NB4 (cell line): ENCODE measurements at regions not wholly inside any gene's neighbourhood (a gene's known extent, or its start where the extent isn't known, plus 50 kb on each side); places are given as distances from the start of the nearest gene placed in this dataset.

Experiments used
- DNase-seq: peaks from one replicate; pipeline ENCODE4 v3.0.0; 2010; ENCODE audit warnings: low read depth
- H3K4me3 ChIP-seq: one replicate; pipeline ENCODE4 v1.5.1; 2011; ENCODE audit warnings: mild to moderate bottlenecking, low read depth, low read length, moderate library complexity
- CTCF ChIP-seq: IDR thresholded peaks from one replicate; pipeline ENCODE4 v1.5.1; 2012; ENCODE audit warnings: low read depth, low read length
- MYC ChIP-seq: IDR thresholded peaks from 2 replicates; pipeline ENCODE4 v1.6.1; 2011; ENCODE audit warnings: low read depth, low read length
- POLR2A ChIP-seq: IDR thresholded peaks from 2 replicates; pipeline ENCODE4 v1.6.1; 2011; ENCODE audit warnings: mild to moderate bottlenecking; ENCODE audit not compliant: insufficient read length; ENCODE audit errors: extremely low read depth
- TF ChIP-seq, protein P1 (sequence below): IDR thresholded peaks from 2 replicates; pipeline ENCODE4 v1.6.1; 2011; ENCODE audit warnings: low read depth, low read length

DNA sequence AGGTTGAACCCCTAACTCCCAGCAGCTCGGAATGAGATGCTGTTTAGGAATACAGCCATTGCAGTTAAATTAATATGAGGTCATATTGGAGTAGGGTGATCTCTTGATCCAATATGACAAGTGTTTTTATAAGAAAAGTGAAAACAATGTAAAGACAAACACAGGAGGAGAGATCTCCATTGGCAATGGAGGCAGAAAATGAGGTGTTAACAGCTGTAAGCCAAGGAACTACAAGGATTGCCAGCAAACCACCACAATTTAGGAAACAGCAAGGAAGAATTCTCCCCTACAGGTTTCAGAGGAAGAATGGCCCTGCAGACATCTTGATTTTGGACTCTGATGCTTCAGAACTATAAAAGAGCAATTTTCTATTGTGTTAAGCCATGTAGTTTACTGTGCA, 774.3 kb downstream of the MRPL39 start:
- H3K4me3 ChIP-seq: no peak overlapping the region
- TF ChIP-seq, protein P1, sequence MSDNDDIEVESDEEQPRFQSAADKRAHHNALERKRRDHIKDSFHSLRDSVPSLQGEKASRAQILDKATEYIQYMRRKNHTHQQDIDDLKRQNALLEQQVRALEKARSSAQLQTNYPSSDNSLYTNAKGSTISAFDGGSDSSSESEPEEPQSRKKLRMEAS: no peak
- TF ChIP-seq MYC (no peak), POLR2A (no peak), CTCF (no peak)
- no peak for DNase-seq

- TF ChIP-seq, protein P1: no peak
- no peak for TF ChIP-seq MYC
- no peak for TF ChIP-seq POLR2A
- TF ChIP-seq CTCF: no peak
- no peak overlapping the region for H3K4me3 ChIP-seq
- no peak for DNase-seq
These were observed 777.9 kb downstream of the MRPL39 start for GRCh38 chr21:24829397-24829796.

DNA sequence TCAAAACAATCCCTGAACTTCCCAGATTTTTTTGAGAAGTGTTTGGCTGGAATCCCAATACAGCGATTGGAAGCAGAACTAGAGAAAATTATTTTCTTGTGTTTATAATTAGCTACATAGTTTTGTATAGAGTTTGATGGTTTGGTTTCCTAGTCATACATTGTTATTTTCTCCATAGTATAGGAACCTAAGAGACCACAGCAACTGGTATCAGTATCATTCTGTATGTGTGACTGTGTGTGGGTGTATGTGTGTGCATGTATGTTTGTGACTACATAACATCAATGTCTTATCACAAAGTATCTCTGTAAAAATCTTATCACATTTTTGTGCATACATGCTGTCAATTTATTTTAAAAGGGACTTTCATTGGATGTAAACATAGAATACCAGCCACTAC, 780.5 kb downstream of the MRPL39 start:
- no peak for DNase-seq
- H3K4me3 ChIP-seq: no peak overlapping the region
- TF ChIP-seq, protein P1: no peak
- no peak for TF ChIP-seq CTCF
- TF ChIP-seq MYC: no peak
- TF ChIP-seq POLR2A: no peak

- TF ChIP-seq, protein P1: no peak
- TF ChIP-seq MYC (no peak), POLR2A (no peak)
- DNase-seq: no peak
- no peak overlapping the region for H3K4me3 ChIP-seq
These were observed 781.9 kb downstream of the MRPL39 start for GRCh38 chr21:24825348-24825747.

DNA sequence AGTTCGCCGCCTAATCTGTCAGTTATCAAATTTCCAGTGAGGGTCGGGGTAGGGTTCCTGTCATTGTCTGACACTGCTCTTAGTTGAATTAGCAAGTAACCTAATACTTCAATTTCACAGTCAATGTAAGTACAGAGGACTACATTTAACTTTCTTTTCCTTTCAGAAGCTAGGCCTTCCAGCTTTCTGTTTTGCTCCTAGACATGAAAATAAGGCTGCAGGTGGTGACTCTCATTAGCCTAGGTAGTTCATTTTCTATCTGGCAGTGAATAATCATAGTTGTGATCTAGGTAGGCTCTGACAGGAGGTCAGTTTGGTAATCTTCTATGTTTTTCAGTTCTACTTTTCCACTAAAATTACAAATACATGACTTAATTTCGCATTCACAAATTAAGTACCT, 783.1 kb downstream of the MRPL39 start:
- no peak for TF ChIP-seq MYC
- no peak for TF ChIP-seq CTCF
- TF ChIP-seq, protein P1: no peak
- TF ChIP-seq POLR2A: no peak
- H3K4me3 ChIP-seq: no peak overlapping the region
- no peak for DNase-seq

DNA sequence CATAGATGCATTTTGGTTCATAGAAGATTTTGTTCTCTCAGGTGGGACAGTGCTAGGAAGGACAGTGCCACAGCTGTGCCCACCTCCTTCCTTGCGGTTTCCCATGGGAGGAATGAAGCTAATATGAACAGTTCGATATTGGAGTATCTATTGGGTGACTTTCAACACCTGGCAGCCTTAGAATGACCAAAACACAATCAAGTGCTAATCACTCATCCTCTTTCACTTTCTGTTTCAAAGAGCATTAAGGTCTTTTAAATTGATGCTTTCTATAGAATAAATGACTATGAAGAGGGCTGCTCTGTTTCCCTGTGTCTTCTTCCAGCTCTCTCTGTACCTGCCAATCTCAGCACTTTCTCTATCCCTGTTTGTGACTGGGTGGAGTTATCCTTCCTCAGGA, 784.0 kb downstream of the MRPL39 start:
- DNase-seq: no peak
- H3K4me3 ChIP-seq: no peak overlapping the region
- TF ChIP-seq CTCF: no peak
- TF ChIP-seq MYC: no peak
- TF ChIP-seq, protein P1: no peak
- TF ChIP-seq POLR2A: no peak
